ENCODE measurements at regions not wholly inside any gene's neighbourhood (a gene's known extent, or its start where the extent isn't known, plus 50 kb on each side); places are given as distances from the start of the nearest gene placed in this dataset.

DNA sequence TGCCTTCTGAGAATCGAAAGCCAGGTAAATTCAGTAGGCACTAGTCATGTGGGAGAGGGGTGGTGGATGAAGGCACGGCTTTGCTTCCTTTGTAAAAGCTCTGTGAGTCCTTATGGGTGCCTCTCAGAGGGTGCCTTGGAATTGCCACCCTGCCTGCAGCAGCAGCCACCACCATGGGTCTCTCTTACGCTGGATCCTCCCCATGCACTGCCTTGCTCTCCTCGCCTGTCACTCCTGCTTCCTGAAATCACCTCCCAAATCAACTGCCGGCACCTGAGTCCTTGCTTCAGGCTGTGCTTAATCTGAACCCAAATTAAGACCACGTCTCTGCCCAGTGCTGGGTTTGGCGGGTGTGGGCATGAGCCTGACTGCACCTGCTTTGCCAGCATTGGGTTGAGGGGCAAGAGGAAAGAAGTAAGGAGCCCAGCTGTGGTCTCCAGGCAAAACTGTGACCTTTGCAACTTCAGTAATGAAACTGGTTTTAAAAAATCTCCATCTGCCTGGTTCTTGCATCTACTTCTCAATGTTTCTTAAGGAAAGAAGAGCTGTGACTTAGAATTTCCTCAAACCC lies 55.9 kb upstream of the CLMN start:
- TF ChIP-seq, protein P1, sequence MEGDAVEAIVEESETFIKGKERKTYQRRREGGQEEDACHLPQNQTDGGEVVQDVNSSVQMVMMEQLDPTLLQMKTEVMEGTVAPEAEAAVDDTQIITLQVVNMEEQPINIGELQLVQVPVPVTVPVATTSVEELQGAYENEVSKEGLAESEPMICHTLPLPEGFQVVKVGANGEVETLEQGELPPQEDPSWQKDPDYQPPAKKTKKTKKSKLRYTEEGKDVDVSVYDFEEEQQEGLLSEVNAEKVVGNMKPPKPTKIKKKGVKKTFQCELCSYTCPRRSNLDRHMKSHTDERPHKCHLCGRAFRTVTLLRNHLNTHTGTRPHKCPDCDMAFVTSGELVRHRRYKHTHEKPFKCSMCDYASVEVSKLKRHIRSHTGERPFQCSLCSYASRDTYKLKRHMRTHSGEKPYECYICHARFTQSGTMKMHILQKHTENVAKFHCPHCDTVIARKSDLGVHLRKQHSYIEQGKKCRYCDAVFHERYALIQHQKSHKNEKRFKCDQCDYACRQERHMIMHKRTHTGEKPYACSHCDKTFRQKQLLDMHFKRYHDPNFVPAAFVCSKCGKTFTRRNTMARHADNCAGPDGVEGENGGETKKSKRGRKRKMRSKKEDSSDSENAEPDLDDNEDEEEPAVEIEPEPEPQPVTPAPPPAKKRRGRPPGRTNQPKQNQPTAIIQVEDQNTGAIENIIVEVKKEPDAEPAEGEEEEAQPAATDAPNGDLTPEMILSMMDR (IDR thresholded peaks at IDR 0.05): no peak
- no peak for TF ChIP-seq POLR2A (IDR thresholded peaks at IDR 0.05)

All from uterus (tissue), 2 donors.